Panc1 (cell line): ENCODE measurements at regions not wholly inside any gene's neighbourhood (a gene's known extent, or its start where the extent isn't known, plus 50 kb on each side); places are given as distances from the start of the nearest gene placed in this dataset.
"Not testable (repeated sequence)": the region's sequence is repeated elsewhere in the genome, so short reads cannot be mapped to it uniquely, and the experiment has no call there.

Experiments used
- ATAC-seq: fragments of 200-7000 bp; cut with Tn5 transposase; 2 replicates; pipeline ENCODE4 v1.9.1; 2020; ENCODE audit warnings: mild to moderate bottlenecking, moderate library complexity
- BruUV-seq: library from RNA; stranded (reverse); fragments of 400-500 nt; replicated peaks from 2 replicates; lab custom pipeline; 2021; lab: Mats Ljungman, UMichigan
- CTCF ChIA-PET: fragments of 300-600 bp; sonication (Branson Sonifier 250); formaldehyde crosslinking; loops from one replicate; lab custom pipeline; 2022; ENCODE audit warnings: antibody characterized with exemption; lab: Charles Lee
- POLR2A ChIA-PET: fragments of 300-600 bp; sonication (Branson Sonifier 250); formaldehyde crosslinking; loops from one replicate; lab custom pipeline; 2022; ENCODE audit warnings: antibody characterized with exemption; lab: Charles Lee
- DNase-seq: peaks from one replicate; pipeline ENCODE4 v3.0.0-alpha.2; 2010; ENCODE audit warnings: low read depth, low spot score
- H3K27ac ChIP-seq: 2 replicates; pipeline ENCODE4 v1.5.1; 2011; ENCODE audit warnings: mild to moderate bottlenecking, low read length, inconsistent platforms
- H3K27me3 ChIP-seq: fragments of 200-500 bp; sonication (Bioruptor generic); 2 replicates; pipeline ENCODE4 v1.6.0; 2014; ENCODE audit warnings: low read length, inconsistent platforms; ENCODE audit not compliant: control insufficient read depth, insufficient read depth
- H3K36me3 ChIP-seq: fragments of 200-500 bp; sonication (Bioruptor generic); 2 replicates; pipeline ENCODE4 v1.5.1; 2014; ENCODE audit warnings: inconsistent platforms, mild to moderate bottlenecking, low read length, moderate library complexity; ENCODE audit not compliant: control insufficient read depth, insufficient read depth
- H3K4me1 ChIP-seq: 2 replicates; pipeline ENCODE4 v1.5.1; 2011; ENCODE audit warnings: inconsistent platforms, mild to moderate bottlenecking, low read length, moderate library complexity; ENCODE audit not compliant: control insufficient read depth, insufficient read depth
- H3K4me3 ChIP-seq, 2 experiments: 2 replicates each; pipeline ENCODE4 v1.5.1; 2011 to 2012; ENCODE audit warnings: low read depth in 2 of 2, low read length in 2 of 2, mild to moderate bottlenecking in 2 of 2, inconsistent platforms in 1 of 2, moderate library complexity in 1 of 2
- H3K9me3 ChIP-seq: fragments of 200-500 bp; sonication (Bioruptor generic); 2 replicates; pipeline ENCODE4 v1.5.1; 2014; ENCODE audit warnings: low read depth, mild to moderate bottlenecking, inconsistent platforms, low read length, moderate library complexity; ENCODE audit not compliant: control insufficient read depth, insufficient read depth
- in situ Hi-C: cut with HindIII; loops from 2 replicates; pipeline ENCODE4 v1.10.0; 2016; ENCODE audit warnings: low sequenced_read_pairs, low pct_unique_long_range_greater_than_20kb
- intact Hi-C: fragments of 100-400 bp; cut with micrococcal nuclease; formaldehyde crosslinking; loops from one replicate; pipeline ENCODE4 v1.10.0; 2022; ENCODE audit not compliant: unreplicated experiment

GRCh38 chr21:5143011-5143410 is 5378.4 kb upstream of the TPTE start:
- CTCF ChIA-PET, intact Hi-C loops, in situ Hi-C loops, H3K4me1 ChIP-seq, DNase-seq, H3K9me3 ChIP-seq, H3K4me3 ChIP-seq, H3K36me3 ChIP-seq, H3K27me3 ChIP-seq, BruUV-seq, H3K27ac ChIP-seq, POLR2A ChIA-PET, ATAC-seq: not testable (repeated sequence)

DNA sequence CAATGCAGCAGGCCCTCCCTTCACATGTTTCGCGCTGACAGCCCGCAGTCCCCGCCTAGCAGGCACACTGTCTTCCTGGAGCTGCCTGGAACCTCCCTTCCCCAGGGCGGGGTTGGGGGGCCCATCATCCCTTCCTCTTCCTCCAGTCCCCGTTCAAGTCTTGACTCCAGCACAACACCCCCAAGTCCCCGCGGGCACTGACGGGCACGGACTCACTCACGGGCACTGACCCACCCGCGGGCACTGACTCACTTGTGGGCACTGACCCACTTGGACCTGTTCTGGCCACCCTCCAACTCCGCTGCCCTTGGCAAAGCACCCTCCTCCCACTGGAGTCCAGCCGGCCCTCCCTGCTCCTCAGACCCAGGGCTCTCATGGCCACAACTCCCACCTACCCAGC is 5376.7 kb upstream of the TPTE start:
- in situ Hi-C loops, H3K9me3 ChIP-seq, CTCF ChIA-PET, DNase-seq, BruUV-seq, H3K27me3 ChIP-seq, H3K4me1 ChIP-seq, H3K4me3 ChIP-seq, POLR2A ChIA-PET, H3K27ac ChIP-seq, ATAC-seq, intact Hi-C loops, H3K36me3 ChIP-seq: not testable (repeated sequence)

- peak; percentile 82 for ATAC-seq
- H3K4me3 ChIP-seq, in situ Hi-C loops, H3K36me3 ChIP-seq, POLR2A ChIA-PET, H3K27me3 ChIP-seq, CTCF ChIA-PET, H3K4me1 ChIP-seq, BruUV-seq, intact Hi-C loops, H3K27ac ChIP-seq, DNase-seq, H3K9me3 ChIP-seq: not testable (repeated sequence)
These were observed 5373.7 kb upstream of the TPTE start for GRCh38 chr21:5147685-5148084.

- BruUV-seq, H3K36me3 ChIP-seq, H3K27me3 ChIP-seq, ATAC-seq, CTCF ChIA-PET, DNase-seq, H3K4me3 ChIP-seq, H3K27ac ChIP-seq, POLR2A ChIA-PET, intact Hi-C loops, in situ Hi-C loops, H3K9me3 ChIP-seq, H3K4me1 ChIP-seq: not testable (repeated sequence)
These were observed 5372.2 kb upstream of the TPTE start for GRCh38 chr21:5149222-5149621.

GRCh38 chr21:5153842-5154640 is 5367.3 kb upstream of the TPTE start:
- H3K27me3 ChIP-seq, H3K27ac ChIP-seq, POLR2A ChIA-PET, H3K9me3 ChIP-seq, BruUV-seq, DNase-seq, CTCF ChIA-PET, intact Hi-C loops, H3K36me3 ChIP-seq, H3K4me1 ChIP-seq, in situ Hi-C loops: not testable (repeated sequence)
- peak; percentile 70 for ATAC-seq
- H3K4me3 ChIP-seq, result peak overlapping the region; percentile 30 to 31; a peak in 3 of 4 replicates

DNA sequence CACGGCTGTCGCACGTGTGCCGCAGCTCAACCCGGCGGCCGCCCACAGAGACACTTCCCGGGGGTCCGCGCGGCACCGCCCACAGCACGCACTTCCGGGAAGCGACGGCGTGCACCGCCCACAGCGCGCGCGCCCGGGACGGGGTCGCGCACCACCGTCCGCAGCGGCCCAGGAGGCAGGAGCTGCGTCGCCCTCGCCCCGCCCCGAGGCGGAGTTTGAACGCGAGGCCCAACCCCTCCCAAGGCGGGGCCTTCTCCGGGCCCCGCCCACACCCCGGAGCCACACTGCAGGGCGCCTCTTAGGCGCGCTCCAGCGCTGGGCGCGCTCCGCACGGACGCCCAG is 5366.8 kb upstream of the TPTE start:
- BruUV-seq, POLR2A ChIA-PET, CTCF ChIA-PET, H3K27me3 ChIP-seq, H3K4me1 ChIP-seq, H3K9me3 ChIP-seq, intact Hi-C loops, H3K36me3 ChIP-seq, H3K27ac ChIP-seq, in situ Hi-C loops: not testable (repeated sequence)
- DNase-seq (peak; percentile 10), ATAC-seq (peak; percentile 98)
- peak overlapping the region in 1 of 2 experiments; percentile 30; a peak in 2 of 4 replicates for H3K4me3 ChIP-seq

DNA sequence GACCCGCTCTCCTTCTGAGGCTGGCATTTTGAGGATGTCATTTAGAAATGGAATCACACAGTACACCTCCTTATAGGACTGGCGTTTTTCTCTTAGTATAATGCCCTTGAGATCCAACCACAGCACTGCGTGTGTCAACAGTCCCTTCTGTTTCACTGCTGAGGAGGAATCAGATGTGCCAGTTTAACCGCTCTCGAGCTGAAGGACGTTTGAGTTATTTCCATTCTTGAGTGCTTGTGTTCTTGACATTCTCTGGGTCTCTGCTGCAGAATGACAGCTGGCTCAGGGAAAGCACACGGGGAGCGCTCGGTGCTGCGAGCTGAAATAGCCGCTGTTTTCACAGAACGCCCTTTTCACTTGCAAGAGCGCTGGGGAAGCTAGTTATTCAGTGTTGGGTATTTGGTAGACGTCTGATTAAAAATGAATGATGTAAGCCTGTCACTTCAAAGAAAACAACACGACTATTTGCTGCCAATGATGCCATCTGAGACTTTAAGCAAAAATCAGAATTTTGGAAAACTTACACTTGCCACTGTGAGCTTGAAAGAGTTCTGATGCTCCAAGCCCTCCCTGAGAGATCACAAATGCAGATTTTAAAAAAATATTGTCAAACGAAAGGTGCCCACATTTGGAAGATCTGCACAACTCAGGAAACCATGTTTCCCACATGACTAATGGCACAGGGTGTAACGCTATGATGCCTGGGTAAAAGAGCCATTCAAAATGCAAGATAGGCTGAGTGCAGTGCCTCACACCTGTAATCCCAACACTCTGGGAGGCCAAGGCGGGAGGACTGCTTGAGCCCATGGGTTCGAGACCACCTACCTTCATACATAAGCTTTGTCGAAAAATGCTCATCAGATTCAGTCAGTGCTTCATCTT is 5358.4 kb upstream of the TPTE start:
- intact Hi-C loops, H3K36me3 ChIP-seq, in situ Hi-C loops, H3K27me3 ChIP-seq, ATAC-seq, H3K27ac ChIP-seq, H3K9me3 ChIP-seq, DNase-seq, H3K4me3 ChIP-seq, POLR2A ChIA-PET, BruUV-seq, CTCF ChIA-PET, H3K4me1 ChIP-seq: not testable (repeated sequence)
